NCI-H2196 treated with DMSO at 0.1 percent for 48 hours (cell line): ENCODE measurements at regions not wholly inside any gene's neighbourhood (a gene's known extent, or its start where the extent isn't known, plus 50 kb on each side); places are given as distances from the start of the nearest gene placed in this dataset.

Experiments
- DNase-seq: peaks from one replicate; lab custom pipeline; 2025; ENCODE audit not compliant: unreplicated experiment; lab: John Stamatoyannopoulos, UW

DNA sequence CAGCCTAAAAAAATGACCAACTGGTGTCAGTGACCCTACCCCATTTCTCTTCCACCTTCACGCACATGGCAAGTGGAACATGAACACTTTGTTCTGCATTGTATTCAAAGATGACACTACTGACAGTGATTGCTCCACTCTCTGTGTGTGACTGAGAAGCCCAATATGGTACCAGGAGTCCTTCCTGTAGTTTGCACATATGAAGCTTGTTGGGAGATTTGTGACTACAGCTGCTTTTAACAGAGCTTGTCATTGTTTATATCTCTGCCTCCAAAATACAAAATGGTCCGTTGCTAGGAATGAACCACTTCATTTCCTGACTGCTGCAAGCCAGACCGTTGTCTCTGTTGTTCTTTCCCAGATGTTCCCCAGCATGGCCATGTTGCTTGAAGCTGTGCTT is 140.3 kb upstream of the TCF21 start:
- no peak for DNase-seq

DNA sequence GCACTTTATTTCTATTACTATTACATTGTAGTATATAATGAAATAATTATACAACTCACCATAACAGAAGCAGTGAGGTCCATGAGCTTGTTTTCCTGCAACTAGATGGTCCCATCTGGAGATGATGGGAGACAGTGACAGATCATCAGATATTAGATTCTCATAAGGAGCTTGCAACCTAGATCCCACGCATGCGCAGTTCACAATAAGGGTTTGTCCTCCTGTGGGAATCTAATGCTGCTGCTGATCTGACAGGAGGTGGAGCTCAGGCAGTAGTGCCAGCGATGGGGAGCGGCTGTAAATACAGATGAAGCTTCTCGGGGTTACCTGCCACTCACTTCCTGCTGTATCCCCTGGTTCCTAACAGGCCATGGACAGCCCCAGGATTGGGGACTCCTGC is 139.5 kb upstream of the TCF21 start:
- DNase-seq: no peak

DNA sequence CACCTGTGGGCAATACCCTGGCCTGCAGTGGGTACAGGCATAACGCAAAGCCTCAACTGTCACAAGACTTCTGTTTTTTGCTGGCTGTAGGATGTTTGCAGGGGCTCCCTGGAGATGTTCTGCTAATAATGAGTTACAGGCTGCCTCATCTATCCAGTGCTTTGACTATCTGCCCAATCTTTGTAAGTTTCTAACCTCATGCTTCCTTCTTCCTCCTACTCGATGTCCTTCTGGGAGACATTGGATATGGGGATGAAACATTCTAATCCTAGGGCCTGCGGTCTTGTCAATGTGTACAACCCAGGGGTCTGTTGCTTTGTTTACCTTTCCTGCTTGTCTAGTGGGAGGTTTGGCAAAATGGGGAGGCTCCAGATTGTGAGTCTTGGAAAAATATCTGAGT is 136.8 kb upstream of the TCF21 start:
- DNase-seq: no peak

DNA sequence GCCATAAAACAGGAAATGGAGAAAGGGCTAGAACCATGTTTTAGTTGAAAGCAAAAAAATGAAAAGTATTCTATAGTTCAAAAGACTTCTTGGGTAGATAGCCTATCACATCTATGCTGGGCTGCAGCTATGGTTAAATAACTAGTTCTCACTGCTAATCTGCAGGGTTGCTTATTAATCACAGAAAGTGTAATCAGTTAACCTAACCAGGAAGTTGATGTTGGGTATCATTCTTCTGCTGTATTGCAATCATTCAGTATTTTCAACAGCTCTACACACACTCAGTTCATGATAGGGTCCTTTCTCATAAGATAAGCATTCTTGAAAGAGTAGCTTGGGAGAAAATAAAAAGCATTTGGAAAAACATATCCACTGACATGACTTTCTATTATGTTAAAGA is 135.2 kb upstream of the TCF21 start:
- no peak for DNase-seq

DNA sequence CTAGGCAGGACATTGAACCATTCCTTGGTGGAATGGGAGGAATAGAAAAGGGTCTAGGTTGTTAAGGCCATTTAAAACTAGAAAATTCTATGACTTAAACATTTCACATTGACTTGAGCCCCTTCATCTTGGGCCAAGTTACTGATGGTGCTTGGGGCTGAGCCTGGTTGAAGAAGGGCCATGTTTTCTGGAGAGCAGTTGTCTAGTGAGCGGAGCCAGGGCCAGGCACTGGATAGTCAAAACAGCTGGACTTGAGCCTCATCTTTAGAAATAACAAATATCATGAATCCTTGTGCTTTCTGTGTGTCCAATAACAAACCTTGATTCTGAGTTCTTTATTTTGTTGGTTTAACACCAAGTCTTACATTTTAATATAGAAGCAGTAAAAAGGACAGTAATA is 134.6 kb upstream of the TCF21 start:
- DNase-seq: no peak

DNA sequence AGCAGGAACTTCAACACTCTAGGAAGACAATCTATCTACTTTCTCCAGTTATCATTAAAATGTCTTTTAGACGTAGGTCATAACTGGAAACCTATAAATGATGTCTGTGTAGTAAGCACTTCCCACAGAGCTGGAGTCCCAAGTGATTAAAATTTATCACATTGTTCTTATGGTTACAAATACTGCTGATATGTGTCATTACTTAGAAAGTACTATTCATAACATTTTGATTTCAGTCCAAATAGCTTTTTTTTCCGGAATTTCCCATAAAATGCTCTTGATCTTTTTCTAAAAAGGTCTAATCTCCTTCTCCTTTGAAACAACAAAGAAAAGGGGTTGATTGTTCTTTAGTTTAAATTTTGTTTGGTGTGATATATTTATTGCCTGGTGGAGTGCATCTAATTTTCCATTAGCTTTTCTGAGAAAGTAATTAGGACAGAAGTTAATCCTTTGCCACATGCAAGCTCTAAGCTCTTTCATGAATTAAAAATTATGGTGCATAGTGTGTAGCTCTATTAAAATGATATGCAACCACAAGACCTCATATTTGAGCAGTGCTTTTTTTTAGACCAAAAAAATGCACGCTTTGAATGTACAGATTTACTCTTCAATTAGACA is 132.7 kb upstream of the TCF21 start:
- no peak for DNase-seq

DNA sequence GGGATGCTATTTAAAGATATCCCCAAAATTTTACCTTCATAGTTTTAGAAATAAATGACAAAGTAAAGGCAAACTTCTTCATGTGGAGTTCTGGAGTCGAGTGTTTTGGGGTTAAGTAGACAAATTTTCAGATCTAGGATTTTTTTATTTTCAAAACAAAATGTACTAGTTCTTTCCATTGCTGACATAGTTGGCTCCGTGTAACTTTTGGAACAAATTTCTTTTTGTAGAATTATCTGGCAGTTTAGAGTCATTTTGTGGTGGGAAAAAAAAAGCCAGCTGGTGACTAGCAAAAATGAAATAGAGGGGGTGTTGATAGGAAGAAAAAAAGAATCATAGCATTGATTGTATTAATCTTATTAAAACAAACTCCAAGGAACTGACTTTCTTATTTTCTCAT is 131.6 kb upstream of the TCF21 start:
- DNase-seq: no peak

DNA sequence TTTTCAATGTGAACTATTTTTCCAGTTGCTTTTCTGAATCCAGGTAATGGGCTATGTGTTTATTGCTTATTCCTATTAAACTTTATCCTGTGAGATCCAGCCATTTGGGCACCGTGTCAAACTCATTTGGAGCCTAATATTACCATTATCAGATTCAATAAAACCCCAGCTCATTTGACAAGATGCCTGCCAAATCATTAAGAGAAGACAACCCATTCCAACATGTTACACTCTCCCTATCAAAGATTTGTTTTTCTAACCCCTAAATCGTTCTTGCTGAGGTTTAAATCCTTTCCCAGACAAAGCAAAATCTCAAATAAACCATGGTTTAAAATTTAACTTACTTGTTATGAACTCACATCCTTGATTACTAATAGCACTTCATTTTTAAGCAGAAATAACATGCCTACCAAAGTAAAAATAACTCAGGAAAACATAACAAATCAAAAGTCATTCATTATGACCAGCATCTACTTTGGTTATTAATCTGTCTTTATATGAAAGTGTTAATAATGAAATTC is 130.0 kb upstream of the TCF21 start:
- no peak for DNase-seq

DNA sequence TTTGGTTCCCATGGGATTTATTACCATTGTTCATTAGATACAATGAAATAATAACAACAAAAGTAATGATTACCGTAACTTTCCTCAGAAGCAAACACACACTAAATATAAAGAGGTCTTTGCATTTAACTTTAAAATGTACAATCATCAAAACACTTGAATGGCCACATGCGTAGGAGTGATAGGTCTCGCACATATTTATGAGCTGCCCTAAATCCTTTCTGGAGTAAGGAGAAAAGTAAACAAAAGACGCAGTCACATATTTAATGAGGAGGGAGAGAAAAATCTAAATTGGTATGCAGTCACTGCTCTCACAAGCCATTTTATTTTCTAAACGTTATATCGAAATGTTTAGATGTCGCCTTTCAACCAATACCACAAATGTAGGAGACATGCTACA is 129.4 kb upstream of the TCF21 start:
- no peak for DNase-seq

DNA sequence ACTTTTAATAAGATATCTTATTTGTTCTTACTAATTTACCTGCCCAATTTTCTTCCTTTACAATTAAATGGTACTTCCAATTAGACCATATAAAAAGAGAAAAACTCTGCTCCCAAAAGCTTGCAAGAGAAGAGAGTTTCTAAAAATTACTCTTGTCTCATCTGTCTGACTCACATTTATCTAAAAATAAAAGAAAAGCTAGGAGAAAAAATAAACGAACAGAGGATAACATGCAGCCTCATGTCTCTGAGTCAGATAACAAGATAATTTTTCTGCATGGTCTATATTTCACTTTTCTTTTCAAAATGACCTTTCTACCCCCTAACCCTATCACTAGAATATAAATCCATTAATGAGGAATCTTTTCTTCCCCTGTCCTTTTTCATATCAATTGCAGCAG is 127.2 kb upstream of the TCF21 start:
- no peak for DNase-seq

DNA sequence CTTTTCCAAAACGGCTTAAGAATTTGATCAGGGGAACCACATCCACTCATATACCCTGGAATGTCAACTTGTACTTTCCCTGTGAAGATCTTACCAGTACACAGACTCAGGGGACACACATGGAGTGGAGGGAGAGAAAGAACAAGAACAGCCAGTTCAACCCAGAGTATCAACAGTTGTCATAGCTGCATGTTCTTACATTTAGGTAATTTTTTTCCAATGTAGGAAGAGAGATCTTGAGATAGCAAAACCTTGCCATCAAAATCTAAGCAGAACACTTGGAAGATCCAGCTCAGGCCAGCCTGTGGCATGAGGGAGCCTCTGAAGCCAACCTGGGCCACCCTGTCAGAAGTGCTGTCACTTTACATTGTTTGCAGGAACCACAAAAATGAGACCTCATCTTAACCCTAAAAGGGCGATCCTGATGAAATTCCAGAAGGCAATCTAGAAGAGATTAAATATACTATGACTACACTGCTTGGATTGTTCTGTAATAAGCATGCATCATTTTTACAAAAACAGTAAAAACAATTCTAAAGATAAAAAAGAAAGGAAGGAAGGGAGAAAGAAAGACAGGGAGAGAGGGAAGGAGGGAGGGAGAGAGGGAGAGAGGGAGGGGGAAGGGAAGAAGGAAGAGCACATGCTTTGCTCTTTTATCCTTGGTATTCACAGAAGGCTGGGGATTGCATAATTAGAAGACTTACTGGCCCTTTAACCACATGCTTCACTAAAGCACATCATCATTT is 124.7 kb upstream of the TCF21 start:
- no peak for DNase-seq

DNA sequence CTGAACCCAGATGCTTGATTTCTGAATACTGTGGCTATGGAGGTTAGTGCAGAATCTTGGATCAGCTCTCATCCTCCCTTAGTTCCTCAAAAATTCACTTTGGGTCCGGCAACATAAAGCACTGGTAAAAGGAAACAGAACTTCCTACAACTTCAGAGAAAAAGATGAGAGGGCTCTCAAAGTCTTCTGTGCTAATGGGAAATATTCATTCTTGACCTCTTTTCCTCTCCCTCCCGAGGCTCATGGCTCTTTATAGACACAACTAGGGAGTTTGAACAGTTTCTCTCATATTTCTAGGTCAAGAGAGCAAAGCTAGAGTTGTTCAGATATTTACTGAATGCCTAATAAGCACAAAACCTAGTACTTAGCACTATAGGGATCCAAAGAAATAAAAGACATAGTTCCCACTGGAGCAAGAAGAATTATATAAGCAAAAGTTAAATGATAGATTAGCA is 124.1 kb upstream of the TCF21 start:
- no peak for DNase-seq

DNA sequence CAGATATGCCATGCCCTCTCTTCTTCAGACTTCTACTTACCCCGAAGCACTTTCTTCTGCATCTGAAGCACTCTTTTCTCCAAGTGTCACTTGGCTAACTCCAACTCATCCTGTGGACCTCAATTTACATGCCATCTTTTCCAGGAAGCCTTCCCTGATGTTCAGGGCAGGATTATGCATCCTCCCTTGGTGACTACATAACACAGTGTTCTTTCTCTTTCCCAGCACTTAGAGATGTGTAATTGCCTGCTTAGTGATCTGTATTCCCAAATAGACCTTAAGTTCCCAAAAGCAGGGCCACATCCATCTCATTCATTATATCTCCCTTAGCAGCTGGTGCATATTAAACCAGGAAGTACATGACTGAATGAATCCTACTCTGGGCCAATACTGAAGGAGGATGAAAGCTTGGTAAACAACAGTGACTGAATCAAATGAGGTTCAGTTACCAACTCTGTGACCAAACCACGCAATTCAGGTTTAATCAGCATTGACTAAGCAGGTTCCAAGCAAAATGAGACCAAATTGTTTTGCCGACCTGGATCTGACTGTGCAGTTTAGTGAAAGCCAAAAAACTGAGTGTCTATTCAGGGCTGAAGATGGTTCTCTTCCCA is 121.4 kb upstream of the TCF21 start:
- no peak for DNase-seq

DNA sequence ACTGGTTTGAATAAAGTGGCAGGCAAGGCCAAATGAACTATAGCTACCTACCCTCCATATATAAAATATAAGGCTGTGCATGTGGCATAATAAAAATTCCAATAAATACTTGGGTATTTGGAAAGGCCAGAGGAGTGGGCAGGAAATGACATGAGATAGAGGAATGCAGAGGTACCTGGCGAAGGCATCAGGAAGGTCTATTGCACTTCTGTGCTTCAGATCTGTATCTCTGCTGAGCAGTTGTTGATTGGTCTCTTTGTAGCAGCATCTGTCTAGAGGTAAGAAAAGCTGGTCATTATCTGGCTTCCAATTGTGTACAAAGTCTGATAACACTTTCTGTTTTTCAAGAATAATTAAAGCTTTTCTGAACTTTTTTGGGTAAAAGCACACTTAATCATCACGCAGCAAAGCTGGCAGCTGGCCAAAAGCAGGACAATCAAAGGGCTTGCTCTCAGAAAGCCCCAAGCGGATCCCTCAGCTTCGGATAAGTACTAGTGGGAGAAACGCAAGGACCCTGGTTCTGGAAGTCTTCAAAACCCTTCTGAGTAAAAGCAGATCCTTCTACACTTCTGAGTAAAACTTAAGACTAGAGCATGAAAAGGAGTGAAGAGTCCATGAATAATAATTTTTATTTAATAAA is 120.1 kb upstream of the TCF21 start:
- no peak for DNase-seq

DNA sequence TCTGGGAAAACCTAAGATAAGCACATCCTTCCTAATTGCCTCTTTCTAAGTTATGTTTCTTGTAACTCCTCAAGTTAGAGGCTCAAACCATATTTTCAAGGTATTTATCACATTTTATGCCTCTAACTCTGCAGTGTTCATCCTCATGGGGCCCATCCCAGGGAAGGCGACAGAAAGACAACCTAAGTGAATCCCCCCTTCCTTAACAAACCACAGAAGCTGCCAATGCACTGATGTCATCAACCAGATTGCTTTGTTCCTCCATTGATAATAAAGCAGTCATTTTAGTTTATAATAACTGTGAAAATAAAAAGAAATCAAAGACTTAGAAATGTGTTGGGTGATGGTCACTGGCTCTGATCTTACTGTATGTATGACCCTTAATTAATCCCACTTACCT is 119.5 kb upstream of the TCF21 start:
- no peak for DNase-seq

DNA sequence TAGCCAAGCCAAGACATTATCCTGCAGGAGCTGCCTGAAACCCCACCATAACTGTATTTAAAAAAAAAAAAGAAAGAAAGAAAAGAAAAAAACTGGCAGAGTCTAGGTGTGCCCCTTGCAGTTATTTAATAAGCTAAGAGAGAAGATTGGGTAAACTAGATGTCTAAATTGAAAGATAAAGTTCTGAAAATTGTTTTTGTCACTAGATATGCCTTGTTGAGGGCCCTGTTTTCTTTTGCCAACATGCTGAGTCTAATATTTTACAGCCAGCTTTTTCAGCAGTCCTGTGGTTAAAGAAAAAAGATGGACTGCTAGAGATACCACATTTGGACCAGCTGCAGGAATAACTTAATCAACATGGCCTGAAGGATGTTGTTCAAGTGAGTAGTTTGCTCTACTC is 116.3 kb upstream of the TCF21 start:
- no peak for DNase-seq

DNA sequence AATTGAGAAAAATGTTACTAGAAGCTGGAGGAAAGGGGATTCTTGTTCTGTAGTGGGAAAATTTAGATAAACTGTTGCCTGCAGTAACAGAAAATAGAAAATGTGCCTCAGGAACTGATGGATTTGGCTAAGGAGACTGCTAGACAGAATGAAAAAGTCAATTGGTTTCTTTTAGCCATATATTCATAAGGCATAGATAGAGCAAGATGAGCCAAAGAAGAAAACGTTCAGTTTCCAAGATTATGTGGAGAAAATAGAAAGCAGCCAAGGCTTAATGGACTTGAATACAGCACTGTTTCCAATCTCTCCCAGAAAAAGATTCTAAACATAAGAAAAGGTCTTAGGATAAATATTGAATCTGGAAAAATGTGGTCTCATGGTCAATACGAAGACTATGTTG is 115.1 kb upstream of the TCF21 start:
- no peak for DNase-seq

DNA sequence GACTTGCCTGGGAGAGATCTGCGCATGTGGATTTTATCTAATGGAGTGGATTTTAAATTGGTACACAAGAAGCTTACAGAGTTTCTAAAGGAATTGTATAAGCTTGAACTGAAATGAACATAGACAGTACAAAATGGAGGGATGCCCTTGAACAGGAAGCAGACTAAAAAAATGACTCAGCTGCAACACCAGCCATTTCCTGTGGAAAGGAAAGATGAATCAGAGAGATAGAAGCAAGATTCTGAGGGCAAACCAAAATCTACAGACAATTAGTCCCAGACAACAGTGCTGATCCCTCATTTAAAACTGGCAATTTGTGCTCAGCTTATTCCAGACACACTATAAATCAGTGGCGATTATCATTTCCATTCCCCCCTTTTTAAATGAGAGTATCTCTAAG is 114.6 kb upstream of the TCF21 start:
- no peak for DNase-seq

DNA sequence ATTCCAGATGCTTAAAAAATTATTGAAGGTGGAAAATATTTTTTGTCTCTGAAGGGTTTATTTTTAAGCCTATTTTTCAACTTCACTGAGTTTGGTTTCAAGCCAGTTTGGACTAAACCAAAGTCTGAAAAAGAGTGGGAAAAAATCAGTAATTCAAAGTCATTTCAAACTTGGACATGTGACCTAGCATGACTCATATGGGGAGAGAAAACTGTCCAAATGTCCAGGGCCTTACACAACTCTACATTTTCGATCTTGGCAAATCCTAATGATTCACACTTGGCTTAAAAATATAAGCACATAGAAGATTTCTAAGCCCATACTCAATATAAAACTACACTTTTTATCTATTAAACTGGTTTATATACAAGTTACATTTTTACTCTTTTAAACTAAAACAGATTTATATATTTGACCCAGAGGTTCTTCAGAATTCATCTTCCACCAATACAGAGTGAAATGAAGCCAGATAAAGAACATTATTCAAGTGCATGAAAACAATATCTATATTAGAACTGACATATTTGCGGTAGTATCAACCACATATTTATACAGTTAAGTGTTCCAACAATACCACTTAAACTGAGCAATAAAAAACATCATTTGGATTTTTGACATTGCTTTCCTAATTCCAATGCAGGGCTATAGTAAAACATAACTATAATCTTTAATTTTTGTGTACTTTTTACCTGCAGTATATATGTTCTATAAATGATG is 110.3 kb upstream of the TCF21 start:
- DNase-seq: no peak

DNA sequence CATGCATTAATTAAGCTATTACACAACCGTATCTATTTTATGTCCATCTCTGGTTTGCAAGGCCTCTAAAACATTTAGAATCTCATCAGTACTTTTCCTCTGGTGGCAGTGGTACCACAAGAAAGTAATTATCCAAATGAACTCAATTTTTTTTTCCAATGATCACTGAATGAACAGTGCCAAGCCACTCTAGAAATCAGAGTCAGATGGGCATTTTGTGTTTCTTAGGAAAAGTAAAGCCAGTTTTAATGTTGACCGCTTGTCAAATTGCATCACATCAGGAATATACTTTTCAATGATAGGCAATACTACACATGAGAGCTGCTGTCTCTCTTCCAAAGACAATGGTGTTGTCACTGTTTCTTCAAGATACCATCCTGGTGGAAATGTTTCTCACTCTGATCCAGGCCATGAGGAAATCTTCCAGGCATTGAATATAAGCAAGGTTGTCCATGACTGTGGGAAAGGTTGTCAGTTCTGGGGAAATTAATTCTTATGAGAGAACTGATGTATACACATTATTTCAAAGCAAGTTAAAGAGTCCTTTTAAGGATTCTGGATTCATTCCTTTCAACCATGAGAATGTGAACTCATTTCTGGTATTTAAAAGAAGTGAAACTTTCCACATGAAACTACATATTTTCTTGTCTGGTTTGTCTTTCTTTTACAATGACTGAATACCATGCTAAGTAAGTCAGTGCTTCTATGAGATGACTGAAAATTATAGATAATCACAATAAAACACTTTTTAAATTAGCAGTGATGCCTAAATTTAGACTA is 108.8 kb upstream of the TCF21 start:
- no peak for DNase-seq
